Breast epithelium (tissue), 3 donors: ENCODE measurements at regions not wholly inside any gene's neighbourhood (a gene's known extent, or its start where the extent isn't known, plus 50 kb on each side); places are given as distances from the start of the nearest gene placed in this dataset.

Experiments
- POLR2A ChIP-seq: fragments of 450-650 bp; IDR thresholded peaks from one replicate; pipeline ENCODE4 v1.6.1; 2016; ENCODE audit warnings: antibody characterized with exemption, mild to moderate bottlenecking, moderate library complexity
- POLR2AphosphoS5 ChIP-seq, 3 donors: sonication (generic); formaldehyde crosslinking; IDR thresholded peaks; one replicate each; pipeline ENCODE4 v1.6.1; 2017; ENCODE audit warnings: antibody characterized with exemption in 3 of 3

- TF ChIP-seq POLR2A (no peak), POLR2AphosphoS5 (IDR thresholded peaks at IDR 0.05) (no peak)
These were observed 315.1 kb upstream of the MME start for GRCh38 chr3:154764856-154765640.
